ENCODE measurements at regions not wholly inside any gene's neighbourhood (a gene's known extent, or its start where the extent isn't known, plus 50 kb on each side); places are given as distances from the start of the nearest gene placed in this dataset.
"Not testable (repeated sequence)": the region's sequence is repeated elsewhere in the genome, so short reads cannot be mapped to it uniquely, and the experiment has no call there.

GRCh38 chr5:99348597-99348996 lies 419.8 kb upstream of the CHD1 start:
- no peaks in the 10 kb centered on the region for H3K36me3 Mint-ChIP-seq (ENCODE audit: insufficient read depth, unreplicated experiment)
- H3K4me3 Mint-ChIP-seq (ENCODE audit: low read depth, unreplicated experiment): no peak overlapping the region
- H3K27ac Mint-ChIP-seq (ENCODE audit: unreplicated experiment): no peak overlapping the region
- intact Hi-C loops (cut with micrococcal nuclease; ENCODE audit: unreplicated experiment): no loop called here
- no peaks in the 10 kb centered on the region for H3K27me3 Mint-ChIP-seq (ENCODE audit: unreplicated experiment)
- CTCF ChIA-PET: no interaction called here
- no TSS peak for BruUV-seq (replicated peaks)
- DNase-seq: no peak
- no peak for TF ChIP-seq CTCF (IDR thresholded peaks at IDR 0.05; ENCODE audit: unreplicated experiment)
- peaks cover 18% of the 10 kb centered on the region for H3K4me1 Mint-ChIP-seq (ENCODE audit: low read depth, unreplicated experiment)
- peaks cover 6% of the 10 kb centered on the region for H3K9me3 Mint-ChIP-seq (ENCODE audit: low read depth, unreplicated experiment)

- DNase-seq; H3K9me3 Mint-ChIP-seq (ENCODE audit: low read depth, unreplicated experiment); H3K36me3 Mint-ChIP-seq (ENCODE audit: insufficient read depth, unreplicated experiment); H3K4me3 Mint-ChIP-seq (ENCODE audit: low read depth, unreplicated experiment); H3K27ac Mint-ChIP-seq (ENCODE audit: unreplicated experiment); BruUV-seq (replicated peaks); intact Hi-C loops (cut with micrococcal nuclease; ENCODE audit: unreplicated experiment); CTCF ChIA-PET; H3K4me1 Mint-ChIP-seq (ENCODE audit: low read depth, unreplicated experiment): not testable (repeated sequence)
- H3K27me3 Mint-ChIP-seq (ENCODE audit: unreplicated experiment): peaks cover 11% of the 10 kb centered on the region
These were observed 411.0 kb upstream of the CHD1 start for GRCh38 chr5:99339758-99340157.

GRCh38 chr5:99334936-99335335 lies 406.1 kb upstream of the CHD1 start:
- no peaks in the 10 kb centered on the region for H3K9me3 Mint-ChIP-seq (ENCODE audit: low read depth, unreplicated experiment)
- intact Hi-C loops (cut with micrococcal nuclease; ENCODE audit: unreplicated experiment): no loop called here
- no peaks in the 10 kb centered on the region for H3K4me1 Mint-ChIP-seq (ENCODE audit: low read depth, unreplicated experiment)
- DNase-seq: no peak
- CTCF ChIA-PET: no interaction called here
- TF ChIP-seq CTCF (IDR thresholded peaks at IDR 0.05; ENCODE audit: unreplicated experiment): no peak
- H3K27ac Mint-ChIP-seq (ENCODE audit: unreplicated experiment): no peak overlapping the region
- BruUV-seq (replicated peaks): no TSS peak
- no peaks in the 10 kb centered on the region for H3K36me3 Mint-ChIP-seq (ENCODE audit: insufficient read depth, unreplicated experiment)
- H3K27me3 Mint-ChIP-seq (ENCODE audit: unreplicated experiment): no peaks in the 10 kb centered on the region
- no peak overlapping the region for H3K4me3 Mint-ChIP-seq (ENCODE audit: low read depth, unreplicated experiment)

- intact Hi-C loops (cut with micrococcal nuclease; ENCODE audit: unreplicated experiment): no loop called here
- no peak for DNase-seq
- TF ChIP-seq CTCF (IDR thresholded peaks at IDR 0.05; ENCODE audit: unreplicated experiment): no peak
- Mint-ChIP-seq H3K36me3 (ENCODE audit: insufficient read depth, unreplicated experiment) (no peaks in the 10 kb centered on the region), H3K27ac (ENCODE audit: unreplicated experiment) (no peak overlapping the region), H3K27me3 (ENCODE audit: unreplicated experiment) (no peaks in the 10 kb centered on the region), H3K4me3 (ENCODE audit: low read depth, unreplicated experiment) (no peak overlapping the region), H3K4me1 (ENCODE audit: low read depth, unreplicated experiment) (no peaks in the 10 kb centered on the region), H3K9me3 (ENCODE audit: low read depth, unreplicated experiment) (no peaks in the 10 kb centered on the region)
- no TSS peak for BruUV-seq (replicated peaks)
- CTCF ChIA-PET: no interaction called here
These were observed 402.3 kb upstream of the CHD1 start for GRCh38 chr5:99331061-99331460.

- CTCF ChIA-PET: no interaction called here
These were observed 391.6 kb upstream of the CHD1 start for GRCh38 chr5:99320436-99320835.

More at GRCh38 chr5:99320436-99320835, 391.6 kb upstream of the CHD1 start:
- BruUV-seq (replicated peaks): no TSS peak
- no peaks in the 10 kb centered on the region for H3K27me3 Mint-ChIP-seq (ENCODE audit: unreplicated experiment)
- intact Hi-C loops (cut with micrococcal nuclease; ENCODE audit: unreplicated experiment): loop anchor here (1.0 kb wide), 2 partner anchors 151 to 216 kb away; no protein-coding TSS in a partner anchor
- H3K9me3 Mint-ChIP-seq (ENCODE audit: low read depth, unreplicated experiment): no peaks in the 10 kb centered on the region
- no peak for TF ChIP-seq CTCF (IDR thresholded peaks at IDR 0.05; ENCODE audit: unreplicated experiment)
- H3K36me3 Mint-ChIP-seq (ENCODE audit: insufficient read depth, unreplicated experiment): no peaks in the 10 kb centered on the region
- H3K4me3 Mint-ChIP-seq (ENCODE audit: low read depth, unreplicated experiment): no peak overlapping the region
- H3K27ac Mint-ChIP-seq (ENCODE audit: unreplicated experiment): no peak overlapping the region
- peak; percentile 46 for DNase-seq
- no peaks in the 10 kb centered on the region for H3K4me1 Mint-ChIP-seq (ENCODE audit: low read depth, unreplicated experiment)
